ENCODE measurements at regions not wholly inside any gene's neighbourhood (a gene's known extent, or its start where the extent isn't known, plus 50 kb on each side); places are given as distances from the start of the nearest gene placed in this dataset.

GRCh38 chr22:48423481-48423911, 1404.2 kb downstream of the BRD1 start:
- H3K9me3 ChIP-seq, result no peaks in the 10 kb centered on the region
- H3K27me3 ChIP-seq, result peaks cover 0 to 69% (median 0%) of the 10 kb centered on the region in 3 donors
- no peaks in the 10 kb centered on the region for H3K4me1 ChIP-seq
- H3K4me3 ChIP-seq, result no peak overlapping the region
- DNase-seq, result no peak
- 67 to 80% (median 72%) methylated on average over 8 of the region's 8 CpGs for WGBS, 5 donors
- no peaks in the 10 kb centered on the region for H3K36me3 ChIP-seq
- intact Hi-C loops (cut with DNase I; ENCODE audit: low total_unique reads), result no loop called here
- TF ChIP-seq, protein P1, sequence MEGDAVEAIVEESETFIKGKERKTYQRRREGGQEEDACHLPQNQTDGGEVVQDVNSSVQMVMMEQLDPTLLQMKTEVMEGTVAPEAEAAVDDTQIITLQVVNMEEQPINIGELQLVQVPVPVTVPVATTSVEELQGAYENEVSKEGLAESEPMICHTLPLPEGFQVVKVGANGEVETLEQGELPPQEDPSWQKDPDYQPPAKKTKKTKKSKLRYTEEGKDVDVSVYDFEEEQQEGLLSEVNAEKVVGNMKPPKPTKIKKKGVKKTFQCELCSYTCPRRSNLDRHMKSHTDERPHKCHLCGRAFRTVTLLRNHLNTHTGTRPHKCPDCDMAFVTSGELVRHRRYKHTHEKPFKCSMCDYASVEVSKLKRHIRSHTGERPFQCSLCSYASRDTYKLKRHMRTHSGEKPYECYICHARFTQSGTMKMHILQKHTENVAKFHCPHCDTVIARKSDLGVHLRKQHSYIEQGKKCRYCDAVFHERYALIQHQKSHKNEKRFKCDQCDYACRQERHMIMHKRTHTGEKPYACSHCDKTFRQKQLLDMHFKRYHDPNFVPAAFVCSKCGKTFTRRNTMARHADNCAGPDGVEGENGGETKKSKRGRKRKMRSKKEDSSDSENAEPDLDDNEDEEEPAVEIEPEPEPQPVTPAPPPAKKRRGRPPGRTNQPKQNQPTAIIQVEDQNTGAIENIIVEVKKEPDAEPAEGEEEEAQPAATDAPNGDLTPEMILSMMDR (IDR thresholded peaks at IDR 0.05), result no peak
- TF ChIP-seq EP300 (IDR thresholded peaks at IDR 0.05) (no peak), POLR2AphosphoS5 (IDR thresholded peaks at IDR 0.05) (no peak), POLR2A (IDR thresholded peaks at IDR 0.05) (no peak)
- no peak overlapping the region for H3K27ac ChIP-seq

GRCh38 chr22:48422900-48423480, 1404.7 kb downstream of the BRD1 start:
- intact Hi-C loops (cut with DNase I; ENCODE audit: low total_unique reads), result no loop called here
- Histone ChIP-seq H3K36me3 (no peaks in the 10 kb centered on the region), H3K27me3 (peaks cover 0 to 70% (median 0%) of the 10 kb centered on the region in 3 donors), H3K4me1 (no peaks in the 10 kb centered on the region), H3K4me3 (no peak overlapping the region), H3K9me3 (no peaks in the 10 kb centered on the region), H3K27ac (no peak overlapping the region)
- DNase-seq, result no peak
- WGBS, 5 donors, result 55 to 71% (median 60%) methylated on average over 7 of the region's 7 CpGs
- TF ChIP-seq, protein P1 (IDR thresholded peaks at IDR 0.05), result no peak
- TF ChIP-seq POLR2AphosphoS5 (IDR thresholded peaks at IDR 0.05), result no peak
- TF ChIP-seq POLR2A (IDR thresholded peaks at IDR 0.05), result no peak
- no peak for TF ChIP-seq EP300 (IDR thresholded peaks at IDR 0.05)

GRCh38 chr22:48418831-48419230, 1408.8 kb downstream of the BRD1 start:
- 83 to 93% (median 86%) methylated on average over 10 of the region's 10 CpGs for WGBS, 5 donors
- DNase-seq, result no peak
- TF ChIP-seq POLR2A (IDR thresholded peaks at IDR 0.05) (no peak), POLR2AphosphoS5 (IDR thresholded peaks at IDR 0.05) (no peak), EP300 (IDR thresholded peaks at IDR 0.05) (no peak)
- TF ChIP-seq, protein P1 (IDR thresholded peaks at IDR 0.05), result no peak

DNA sequence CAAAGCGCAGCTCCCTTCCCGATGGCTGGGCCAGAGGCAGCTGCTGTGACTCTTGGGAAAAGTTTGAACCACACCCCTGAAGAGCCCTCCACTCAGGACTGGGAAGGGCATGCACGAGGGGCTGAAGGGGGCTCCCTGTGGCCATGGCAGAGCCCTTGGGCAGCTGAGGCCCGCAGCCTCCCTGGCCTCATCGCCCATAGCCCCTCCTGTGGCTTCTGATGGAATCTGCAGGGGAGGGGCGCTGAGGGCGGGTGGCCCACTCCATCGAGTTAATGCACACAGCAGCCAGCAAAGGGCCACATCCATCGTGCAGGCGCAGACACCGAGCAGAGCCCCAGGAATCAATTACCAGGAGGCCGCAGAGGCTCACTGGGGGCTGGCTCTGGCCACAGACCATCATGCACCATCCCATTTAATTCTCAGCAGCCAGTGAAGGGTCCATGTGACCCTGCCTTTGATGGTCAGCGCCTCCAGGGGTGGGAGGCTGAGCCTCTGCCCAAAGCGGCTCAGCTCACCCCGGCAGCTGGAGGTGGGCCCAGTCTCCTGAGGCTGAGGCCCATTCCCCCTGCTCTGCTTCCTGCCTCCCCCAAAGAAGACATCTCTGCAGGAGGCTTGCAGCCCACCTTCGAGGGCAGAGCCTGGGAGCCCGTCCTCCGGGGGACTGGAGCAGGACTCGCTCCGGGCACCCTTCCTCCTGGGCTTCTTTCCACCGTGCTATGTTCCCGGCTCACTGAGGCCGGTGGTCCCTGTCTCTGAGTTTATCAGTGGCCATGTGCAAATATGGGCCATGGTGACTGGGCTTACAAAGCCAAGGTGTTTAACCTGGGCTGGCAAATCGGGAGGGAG, 1410.2 kb downstream of the BRD1 start:
- DNase-seq, result no peak
- WGBS, 5 donors, result 68 to 81% (median 76%) methylated on average over 16 to 24 of the region's 24 CpGs
- Histone ChIP-seq H3K27ac (no peak overlapping the region), H3K9me3 (no peaks in the 10 kb centered on the region), H3K4me3 (no peak overlapping the region), H3K27me3 (peaks cover 0 to 49% (median 14%) of the 10 kb centered on the region in 3 donors), H3K36me3 (no peaks in the 10 kb centered on the region), H3K4me1 (no peaks in the 10 kb centered on the region)
- intact Hi-C loops (cut with DNase I; ENCODE audit: low total_unique reads), result no loop called here
- TF ChIP-seq POLR2AphosphoS5 (IDR thresholded peaks at IDR 0.05) (no peak), POLR2A (IDR thresholded peaks at IDR 0.05) (no peak), EP300 (IDR thresholded peaks at IDR 0.05) (no peak)
- TF ChIP-seq, protein P1 (IDR thresholded peaks at IDR 0.05), result no peak

More at GRCh38 chr22:48418831-48419230, 1408.8 kb downstream of the BRD1 start:
- Histone ChIP-seq H3K27ac (no peak overlapping the region), H3K27me3 (peaks cover 0 to 56% (median 14%) of the 10 kb centered on the region in 3 donors), H3K36me3 (no peaks in the 10 kb centered on the region), H3K4me3 (no peak overlapping the region), H3K9me3 (no peaks in the 10 kb centered on the region), H3K4me1 (no peaks in the 10 kb centered on the region)
- intact Hi-C loops (cut with DNase I; ENCODE audit: low total_unique reads), result no loop called here
